ENCODE measurements at regions not wholly inside any gene's neighbourhood (a gene's known extent, or its start where the extent isn't known, plus 50 kb on each side); places are given as distances from the start of the nearest gene placed in this dataset.

- no peak overlapping the region for H3K27ac ChIP-seq
- TF ChIP-seq CTCF (conservative IDR thresholded peaks at IDR 0.05) (no peak), ZFX (IDR thresholded peaks at IDR 0.05) (no peak)
These were observed 277.1 kb downstream of the ANKRD50 start for GRCh38 chr4:124435274-124435950.

GRCh38 chr4:124437853-124438495, 274.6 kb downstream of the ANKRD50 start:
- no peak overlapping the region for H3K27ac ChIP-seq
- TF ChIP-seq CTCF (conservative IDR thresholded peaks at IDR 0.05) (no peak), ZFX (IDR thresholded peaks at IDR 0.05) (no peak)

- no peak for TF ChIP-seq ZFX (IDR thresholded peaks at IDR 0.05)
- no peak for TF ChIP-seq CTCF (conservative IDR thresholded peaks at IDR 0.05)
- H3K27ac ChIP-seq, result no peak overlapping the region
These were observed 267.5 kb downstream of the ANKRD50 start for GRCh38 chr4:124445071-124445470.

- no peak for TF ChIP-seq ZFX (IDR thresholded peaks at IDR 0.05)
- no peak for TF ChIP-seq CTCF (conservative IDR thresholded peaks at IDR 0.05)
- no peak overlapping the region for H3K27ac ChIP-seq
These were observed 262.7 kb downstream of the ANKRD50 start for GRCh38 chr4:124449881-124450280.

GRCh38 chr4:124450851-124451250, 261.7 kb downstream of the ANKRD50 start:
- no peak overlapping the region for H3K27ac ChIP-seq
- no peak for TF ChIP-seq CTCF (conservative IDR thresholded peaks at IDR 0.05)
- TF ChIP-seq ZFX (IDR thresholded peaks at IDR 0.05), result no peak

- H3K27ac ChIP-seq, result no peak overlapping the region
- TF ChIP-seq CTCF (conservative IDR thresholded peaks at IDR 0.05), result no peak
- TF ChIP-seq ZFX (IDR thresholded peaks at IDR 0.05), result no peak
These were observed 257.7 kb downstream of the ANKRD50 start for GRCh38 chr4:124454772-124455270.

- no peak overlapping the region for H3K27ac ChIP-seq
- no peak for TF ChIP-seq ZFX (IDR thresholded peaks at IDR 0.05)
- no peak for TF ChIP-seq CTCF (conservative IDR thresholded peaks at IDR 0.05)
These were observed 256.9 kb downstream of the ANKRD50 start for GRCh38 chr4:124455671-124456070.
